ENCODE measurements at regions not wholly inside any gene's neighbourhood (a gene's known extent, or its start where the extent isn't known, plus 50 kb on each side); places are given as distances from the start of the nearest gene placed in this dataset.

DNA sequence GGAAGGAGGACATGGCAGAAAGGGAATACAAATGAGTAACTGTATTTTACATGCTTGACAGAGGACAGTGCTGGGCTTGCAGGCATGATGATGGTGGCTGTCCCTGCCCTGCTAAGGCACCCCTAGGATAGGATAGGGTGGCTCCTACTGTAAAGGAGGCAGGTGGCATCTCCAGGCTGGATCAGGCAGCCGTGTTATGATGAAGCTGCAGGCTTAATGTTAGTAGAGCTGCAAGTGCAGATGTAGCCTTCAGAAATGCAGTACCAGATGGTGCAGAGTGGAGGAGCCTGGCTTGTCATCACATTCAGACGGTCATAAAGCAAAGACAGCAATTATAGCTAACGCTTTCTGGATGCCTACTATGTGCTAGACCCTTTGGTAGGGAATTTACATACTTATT, 287.9 kb upstream of the PODXL start:
- Mint-ChIP-seq H3K4me3 (no peak overlapping the region), H3K4me1 (no peaks in the 10 kb centered on the region), H3K27me3 (peaks cover 23% of the 10 kb centered on the region), H3K9me3 (ENCODE audit: insufficient read depth) (no peaks in the 10 kb centered on the region), H3K27ac (no peak overlapping the region)
- DNase-seq (no peak), ATAC-seq (ENCODE audit: low read depth) (no peak)
- WGBS (ENCODE audit: insufficient coverage) = 44% methylated on average over 1 of the region's 3 CpGs
- H3K79me2 ChIP-seq (ENCODE audit: control insufficient read depth, insufficient read depth, low read length) = no peaks in the 10 kb centered on the region
- no peaks in the 10 kb centered on the region for H3K36me3 ChIP-seq (replicated peaks in 1 of 2; ENCODE audit: control extremely low read depth in 1 of 2, control insufficient read depth in 1 of 2, extremely low read depth in 1 of 2, insufficient read depth in 2 of 2, low read length in 1 of 2)
- H3K27ac ChIP-seq (ENCODE audit: low read length in 2 of 2) = no peak overlapping the region
- ChIA-PET POLR2A (no interaction called here), CTCF (interaction anchor here (0.6 to 1.2 kb wide), 2 partner anchors 13 to 95 kb away, joined by 3 to 6 read pairs; no protein-coding TSS in a partner anchor)
- H3K4me1 ChIP-seq (ENCODE audit: control insufficient read depth in 2 of 2, insufficient read depth in 2 of 2, low read length in 2 of 2) = no peaks in the 10 kb centered on the region
- no peak overlapping the region for H3K9ac ChIP-seq (ENCODE audit: low read length)
- no peaks in the 10 kb centered on the region for H3K27me3 ChIP-seq (replicated peaks in 1 of 4; ENCODE audit: control extremely low read depth in 1 of 4, control insufficient read depth in 3 of 4, insufficient read depth in 4 of 4, low read length in 3 of 4)
- no peaks in the 10 kb centered on the region for H3K9me3 ChIP-seq (ENCODE audit: control extremely low read depth in 1 of 3, control insufficient read depth in 2 of 3, insufficient read depth in 1 of 3, low read length in 2 of 3)
- no peaks in the 10 kb centered on the region for H4K20me1 ChIP-seq (ENCODE audit: control insufficient read depth, insufficient read depth, low read length, poor library complexity, severe bottlenecking)
- H3K4me2 ChIP-seq (replicated peaks; ENCODE audit: low read depth, low read length, poor library complexity, severe bottlenecking) = no peak overlapping the region
- TF ChIP-seq, protein P1, sequence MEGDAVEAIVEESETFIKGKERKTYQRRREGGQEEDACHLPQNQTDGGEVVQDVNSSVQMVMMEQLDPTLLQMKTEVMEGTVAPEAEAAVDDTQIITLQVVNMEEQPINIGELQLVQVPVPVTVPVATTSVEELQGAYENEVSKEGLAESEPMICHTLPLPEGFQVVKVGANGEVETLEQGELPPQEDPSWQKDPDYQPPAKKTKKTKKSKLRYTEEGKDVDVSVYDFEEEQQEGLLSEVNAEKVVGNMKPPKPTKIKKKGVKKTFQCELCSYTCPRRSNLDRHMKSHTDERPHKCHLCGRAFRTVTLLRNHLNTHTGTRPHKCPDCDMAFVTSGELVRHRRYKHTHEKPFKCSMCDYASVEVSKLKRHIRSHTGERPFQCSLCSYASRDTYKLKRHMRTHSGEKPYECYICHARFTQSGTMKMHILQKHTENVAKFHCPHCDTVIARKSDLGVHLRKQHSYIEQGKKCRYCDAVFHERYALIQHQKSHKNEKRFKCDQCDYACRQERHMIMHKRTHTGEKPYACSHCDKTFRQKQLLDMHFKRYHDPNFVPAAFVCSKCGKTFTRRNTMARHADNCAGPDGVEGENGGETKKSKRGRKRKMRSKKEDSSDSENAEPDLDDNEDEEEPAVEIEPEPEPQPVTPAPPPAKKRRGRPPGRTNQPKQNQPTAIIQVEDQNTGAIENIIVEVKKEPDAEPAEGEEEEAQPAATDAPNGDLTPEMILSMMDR (IDR thresholded peaks at IDR 0.05) = no peak
- TF ChIP-seq EZH2 (IDR thresholded peaks at IDR 0.05; ENCODE audit: borderline replicate concordance, insufficient read depth, low read depth, low read length, poor library complexity, severe bottlenecking) = no peak
- H3K4me3 ChIP-seq (ENCODE audit: control extremely low read depth in 1 of 5, extremely low read depth in 1 of 5, insufficient read depth in 1 of 5, low read depth in 2 of 5, low read length in 4 of 5) = no peak overlapping the region
- intact Hi-C loops (cut with micrococcal nuclease) = no loop called here
- no peak overlapping the region for H2AFZ ChIP-seq (ENCODE audit: insufficient read depth, low read depth, low read length, poor library complexity, severe bottlenecking)

DNA sequence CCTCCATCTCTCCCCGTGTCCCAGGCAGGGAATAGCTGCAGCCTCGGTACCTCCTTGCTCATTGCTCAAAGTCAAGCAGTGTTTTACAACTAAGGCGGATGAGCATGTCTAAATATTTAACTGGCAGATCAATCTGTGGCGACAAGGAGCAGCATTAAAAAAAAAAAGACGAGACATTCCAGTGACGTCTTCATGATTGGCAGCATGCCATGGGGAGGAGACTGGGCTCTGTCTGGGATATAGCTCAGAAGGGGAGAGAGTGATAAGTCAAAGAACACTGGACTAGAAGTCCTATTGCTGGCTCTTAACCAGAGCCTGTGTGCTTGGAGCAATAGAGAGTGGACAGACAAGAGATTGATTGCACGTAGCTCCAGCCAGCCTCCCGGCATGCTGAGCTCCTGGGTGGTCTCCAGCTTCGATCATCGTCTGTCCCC, 287.5 kb upstream of the PODXL start:
- peaks cover 21% of the 10 kb centered on the region for H3K27me3 Mint-ChIP-seq
- DNase-seq = no peak
- Histone ChIP-seq H3K79me2 (ENCODE audit: control insufficient read depth, insufficient read depth, low read length) (no peaks in the 10 kb centered on the region), H3K4me3 (ENCODE audit: control extremely low read depth in 1 of 5, extremely low read depth in 1 of 5, insufficient read depth in 1 of 5, low read depth in 2 of 5, low read length in 4 of 5) (no peak overlapping the region), H3K36me3 (replicated peaks in 1 of 2; ENCODE audit: control extremely low read depth in 1 of 2, control insufficient read depth in 1 of 2, extremely low read depth in 1 of 2, insufficient read depth in 2 of 2, low read length in 1 of 2) (no peaks in the 10 kb centered on the region), H3K9ac (ENCODE audit: low read length) (no peak overlapping the region), H3K9me3 (ENCODE audit: control extremely low read depth in 1 of 3, control insufficient read depth in 2 of 3, insufficient read depth in 1 of 3, low read length in 2 of 3) (no peaks in the 10 kb centered on the region), H3K4me2 (replicated peaks; ENCODE audit: low read depth, low read length, poor library complexity, severe bottlenecking) (no peak overlapping the region), H2AFZ (ENCODE audit: insufficient read depth, low read depth, low read length, poor library complexity, severe bottlenecking) (no peak overlapping the region), H4K20me1 (ENCODE audit: control insufficient read depth, insufficient read depth, low read length, poor library complexity, severe bottlenecking) (no peaks in the 10 kb centered on the region), H3K27ac (ENCODE audit: low read length in 2 of 2) (no peak overlapping the region), H3K4me1 (ENCODE audit: control insufficient read depth in 2 of 2, insufficient read depth in 2 of 2, low read length in 2 of 2) (no peaks in the 10 kb centered on the region), H3K27me3 (replicated peaks in 1 of 4; ENCODE audit: control extremely low read depth in 1 of 4, control insufficient read depth in 3 of 4, insufficient read depth in 4 of 4, low read length in 3 of 4) (no peaks in the 10 kb centered on the region)
- 72% methylated on average over 10 of the region's 10 CpGs for WGBS (ENCODE audit: insufficient coverage)
- H3K27ac Mint-ChIP-seq = no peak overlapping the region
- no peak overlapping the region for H3K4me3 Mint-ChIP-seq
- no peak for TF ChIP-seq EZH2 (IDR thresholded peaks at IDR 0.05; ENCODE audit: borderline replicate concordance, insufficient read depth, low read depth, low read length, poor library complexity, severe bottlenecking)
- no peak for ATAC-seq (ENCODE audit: low read depth)
- no peaks in the 10 kb centered on the region for H3K9me3 Mint-ChIP-seq (ENCODE audit: insufficient read depth)
- ChIA-PET CTCF (interaction anchor here (0.6 to 1.2 kb wide), 2 partner anchors 14 to 95 kb away, joined by 3 to 6 read pairs; no protein-coding TSS in a partner anchor), POLR2A (no interaction called here)
- H3K4me1 Mint-ChIP-seq = no peaks in the 10 kb centered on the region
- intact Hi-C loops (cut with micrococcal nuclease) = no loop called here
